DMS153 treated with DMSO at 0.1 percent for 48 hours (cell line): ENCODE measurements at regions not wholly inside any gene's neighbourhood (a gene's known extent, or its start where the extent isn't known, plus 50 kb on each side); places are given as distances from the start of the nearest gene placed in this dataset.
"Not testable (repeated sequence)": the region's sequence is repeated elsewhere in the genome, so short reads cannot be mapped to it uniquely, and the experiment has no call there.

ENCODE experiments used
- DNase-seq: peaks from one replicate; lab custom pipeline; 2025; ENCODE audit not compliant: unreplicated experiment; lab: John Stamatoyannopoulos, UW

DNA sequence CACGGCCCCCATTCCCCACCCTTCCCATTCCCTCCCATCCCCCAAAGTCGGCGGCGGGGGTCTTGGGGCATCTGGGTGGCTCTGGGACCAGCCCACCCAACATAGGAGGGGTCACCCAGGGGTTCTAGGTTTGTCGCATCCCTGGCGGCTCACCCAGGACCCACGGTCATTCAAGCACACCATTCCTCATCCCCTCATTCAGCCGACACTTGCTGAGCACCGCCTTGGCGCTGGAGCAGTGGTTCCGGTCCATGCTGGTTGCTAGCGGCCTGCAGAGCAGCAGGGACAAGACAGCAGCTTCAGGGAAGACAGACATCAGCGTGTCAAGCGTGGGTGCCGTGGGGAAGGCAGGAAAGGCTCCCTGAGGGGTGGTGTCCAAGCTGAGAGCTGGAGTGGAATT lies 50.5 kb upstream of the OTOS start:
- no peak for DNase-seq

DNA sequence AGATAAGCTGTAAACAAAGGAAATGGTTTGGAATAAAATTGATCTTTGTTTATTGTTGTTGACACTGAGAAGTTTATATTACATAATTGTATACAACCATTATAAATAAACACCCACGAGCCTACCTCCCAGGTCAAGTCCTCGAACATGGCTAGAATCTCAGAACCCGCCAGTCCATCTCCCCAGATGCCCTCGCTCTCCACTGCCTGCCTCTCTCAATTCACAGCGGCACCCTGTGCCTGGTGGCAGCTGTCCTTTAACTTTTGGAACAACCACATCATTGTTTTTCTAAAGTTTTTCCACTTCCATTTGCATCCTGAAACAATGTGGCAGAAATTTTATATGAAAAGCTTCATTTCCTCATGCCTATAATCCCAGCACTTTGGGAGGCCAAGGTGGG lies 52.2 kb upstream of the OTOS start:
- no peak for DNase-seq

DNA sequence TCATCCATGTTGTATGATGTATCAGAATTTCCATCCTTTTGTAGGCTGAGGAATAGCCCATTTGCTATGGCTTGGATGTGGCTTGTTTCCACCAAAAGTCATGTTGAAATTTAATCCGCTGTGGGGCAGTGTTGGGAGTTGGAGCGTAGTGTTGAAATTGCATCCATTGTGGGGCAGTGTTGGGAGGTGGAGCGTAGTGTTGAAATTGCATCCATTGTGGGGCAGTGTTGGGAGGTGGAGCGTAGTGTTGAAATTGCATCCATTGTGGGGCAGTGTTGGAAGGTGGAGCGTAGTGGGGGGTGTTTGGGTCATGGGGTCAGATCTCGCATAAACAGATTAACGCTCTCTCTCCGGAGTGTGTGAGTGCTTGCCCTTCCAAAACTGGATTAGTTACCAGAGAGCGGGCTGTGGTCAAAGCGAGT lies 53.9 kb upstream of the OTOS start:
- not testable (repeated sequence) for DNase-seq

DNA sequence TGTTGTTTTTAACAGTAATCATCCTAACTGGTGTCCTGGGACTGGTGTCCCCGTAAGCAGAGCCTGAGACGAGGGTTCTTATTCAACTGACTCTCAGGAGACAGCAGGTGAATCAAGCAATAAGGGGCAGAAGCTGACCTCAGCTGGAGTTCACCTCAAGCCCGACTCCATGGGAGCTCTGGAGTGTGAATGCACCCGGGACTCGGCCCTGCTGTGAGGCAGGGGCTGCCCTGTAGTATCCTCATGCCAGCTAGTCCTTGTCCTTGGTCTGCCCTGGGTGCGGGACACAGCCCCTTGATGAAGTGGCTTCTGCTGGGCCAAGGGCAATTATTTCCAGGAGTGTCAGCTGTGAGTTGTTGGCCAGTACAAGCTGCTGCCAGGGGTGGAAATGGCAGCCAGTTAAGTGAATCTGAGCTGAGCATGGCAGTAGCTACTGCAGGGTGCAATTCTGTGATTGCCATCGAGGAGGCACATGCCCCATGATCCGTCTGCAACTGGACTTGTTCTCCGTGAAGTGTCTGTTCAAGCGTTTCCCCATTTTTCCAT lies 54.9 kb upstream of the OTOS start:
- DNase-seq = no peak

DNA sequence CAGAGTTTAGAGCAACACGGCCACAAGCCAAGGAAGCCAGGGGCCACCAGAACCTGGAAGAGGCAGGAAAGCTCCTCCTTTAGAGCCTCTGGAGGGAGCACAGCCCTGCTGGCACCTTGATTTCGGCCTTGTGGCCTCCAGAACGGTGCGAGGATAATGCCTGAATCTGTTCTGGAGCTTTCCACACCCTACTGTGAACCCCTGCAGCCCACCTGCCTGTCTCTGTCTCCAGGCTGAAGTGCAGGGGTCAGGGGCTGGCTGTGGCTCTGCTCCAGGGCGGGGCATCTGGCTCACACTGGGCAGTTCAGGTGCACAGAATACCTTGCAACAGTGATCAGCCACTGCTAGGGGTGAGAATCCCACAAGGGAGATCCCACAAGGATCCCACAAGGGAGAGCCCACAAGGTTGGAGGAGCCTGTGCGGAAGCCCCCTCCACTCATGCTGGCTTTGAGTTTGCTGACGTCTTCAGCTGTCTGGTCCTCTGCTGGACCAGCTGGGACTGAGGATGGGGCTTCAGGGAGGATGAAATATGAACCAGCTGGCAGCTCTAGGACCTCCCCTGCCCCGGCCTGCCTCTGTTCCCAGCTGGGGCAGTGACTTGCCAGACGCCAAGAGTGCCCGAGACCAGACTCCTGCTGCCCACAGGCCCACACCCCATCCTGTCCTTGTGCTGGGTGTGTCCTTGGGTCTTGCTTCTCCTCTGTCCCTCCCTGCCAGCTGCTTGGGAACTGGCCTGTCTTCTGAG lies 56.4 kb upstream of the OTOS start:
- DNase-seq = no peak

DNA sequence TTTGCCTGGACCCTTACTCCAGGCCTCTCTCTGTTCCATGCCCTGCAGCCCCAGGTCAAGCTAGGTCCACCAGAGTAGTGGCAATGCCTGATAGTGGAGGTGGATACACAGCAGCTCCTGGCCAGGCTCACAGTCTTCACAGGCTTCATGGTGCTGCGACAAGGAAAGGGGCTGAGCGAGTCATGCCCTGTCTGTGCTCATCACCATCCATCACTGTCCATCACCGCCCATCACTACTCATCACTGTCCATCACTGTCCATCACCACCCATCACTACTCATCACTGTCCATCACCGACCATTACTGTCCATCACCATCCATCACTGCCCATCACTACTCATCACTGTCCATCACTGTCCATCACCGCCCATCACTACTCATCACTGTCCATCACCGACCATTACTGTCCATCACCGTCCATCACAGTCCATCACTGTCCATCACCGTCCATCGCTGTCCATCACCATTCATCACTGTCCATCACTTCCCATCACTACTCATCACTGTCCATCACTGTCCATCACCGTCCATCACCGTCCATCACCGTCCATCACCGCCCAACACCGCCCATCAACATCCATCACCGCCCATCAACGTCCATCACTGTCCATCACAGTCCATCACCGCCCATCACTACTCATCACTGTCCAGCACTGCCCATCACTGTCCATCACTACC lies 57.1 kb upstream of the OTOS start:
- no peak for DNase-seq

DNA sequence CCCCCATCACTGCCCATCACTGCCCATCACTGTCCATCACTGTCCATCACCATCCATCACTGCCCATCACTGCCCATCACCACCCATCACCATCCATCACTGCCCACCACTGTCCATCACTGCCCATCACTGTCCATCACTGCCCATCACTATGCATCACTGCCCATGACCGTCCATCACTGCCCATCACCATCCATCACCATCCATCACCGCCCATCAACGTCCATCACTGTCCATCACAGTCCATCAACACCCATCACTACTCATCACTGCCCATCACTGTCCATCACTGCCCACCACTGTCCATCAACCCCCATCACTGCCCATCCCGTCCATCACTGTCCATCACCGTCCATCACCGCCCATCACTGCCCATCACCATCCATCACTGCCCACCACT lies 57.8 kb upstream of the OTOS start:
- DNase-seq = no peak

DNA sequence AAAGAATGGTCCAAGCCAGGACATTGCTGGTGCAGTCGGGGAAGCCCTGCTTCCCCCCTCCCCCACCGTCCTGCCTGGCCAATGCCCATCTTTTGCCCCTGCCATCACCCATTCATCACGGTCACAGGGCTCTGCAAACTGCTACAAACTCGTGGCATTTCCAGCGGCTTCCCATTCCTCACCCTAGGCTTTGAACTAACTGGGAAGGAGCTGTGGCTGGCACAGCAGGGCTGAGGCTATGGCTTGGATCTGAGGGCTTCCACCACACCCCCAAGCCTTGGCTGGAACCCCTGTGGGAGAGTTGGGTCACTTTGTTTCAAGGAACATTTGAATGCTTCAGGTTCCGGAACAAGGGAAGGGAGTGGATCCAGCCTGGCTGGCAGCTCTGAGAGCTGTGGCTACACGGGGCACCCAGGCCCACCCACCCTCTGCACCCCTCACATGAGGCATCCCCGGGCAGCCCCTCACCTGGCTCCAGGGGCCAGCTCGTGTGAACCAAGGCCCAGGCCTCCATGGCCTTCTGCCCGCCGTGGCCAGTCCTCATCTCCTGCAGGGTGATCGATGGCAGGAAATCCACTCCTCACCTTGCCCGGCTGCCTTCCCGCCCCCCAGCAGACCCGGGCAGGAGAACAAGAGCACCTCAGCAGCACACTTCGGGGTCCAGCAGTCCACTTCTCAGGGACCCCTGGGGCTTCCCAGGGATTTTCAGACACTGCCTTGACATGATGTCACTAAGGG lies 58.8 kb upstream of the OTOS start:
- no peak for DNase-seq

DNA sequence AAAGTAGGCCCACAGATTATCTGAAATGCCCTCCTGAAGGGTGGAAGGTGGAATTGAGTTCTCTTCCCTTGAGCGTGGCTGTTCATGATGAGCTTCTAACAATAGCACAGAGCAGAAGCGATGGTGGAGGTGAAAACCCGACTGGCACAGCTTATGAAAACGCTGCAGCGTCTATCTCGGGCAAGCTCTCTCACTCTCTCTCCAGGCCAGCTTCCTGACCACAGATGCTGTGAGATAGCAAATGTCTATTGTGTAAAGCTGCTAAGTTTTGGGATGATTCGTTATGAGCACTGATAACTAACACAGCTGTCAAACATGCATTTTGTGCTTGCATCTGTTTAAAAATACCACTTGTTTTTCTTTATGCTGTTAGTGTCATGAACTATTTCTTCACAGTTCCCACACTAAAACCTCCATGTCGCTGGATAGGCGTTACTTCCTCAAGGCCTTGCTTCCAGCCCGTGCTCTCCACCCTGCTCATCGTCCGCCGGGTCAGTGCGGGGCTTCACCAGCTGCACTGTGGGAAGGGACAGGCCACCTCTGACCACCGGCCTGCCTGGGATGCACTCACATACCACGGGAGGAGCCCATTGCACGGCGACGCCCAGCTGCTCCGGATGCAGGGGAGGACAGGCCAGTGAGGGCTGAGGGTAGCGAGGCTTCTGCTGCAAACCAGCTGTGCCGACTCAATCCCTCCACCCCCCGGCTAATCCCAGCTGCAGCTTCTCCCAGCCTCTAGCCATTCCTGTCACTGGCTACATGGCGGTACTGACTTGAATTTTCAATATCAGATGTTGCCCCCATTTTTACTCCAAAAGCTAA lies 60.0 kb upstream of the OTOS start:
- no peak for DNase-seq

DNA sequence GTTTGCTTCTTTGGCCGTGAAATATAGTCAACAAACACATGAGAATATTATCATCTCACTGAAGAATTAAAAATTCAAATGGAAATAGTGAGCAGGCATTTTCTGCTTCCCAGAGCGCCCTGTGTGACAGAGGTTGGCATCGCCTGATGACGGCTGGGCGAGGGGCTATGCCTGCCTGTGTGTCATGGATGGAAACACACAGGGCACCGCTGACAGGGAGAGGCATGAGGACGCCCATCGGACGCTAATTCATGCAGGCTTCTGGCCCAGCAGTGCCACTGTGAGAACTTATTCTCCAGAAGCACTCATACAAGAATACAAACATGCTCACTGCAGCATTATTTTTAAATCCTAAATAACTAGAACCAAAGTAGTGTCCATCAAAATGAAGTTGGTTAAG lies 61.4 kb upstream of the OTOS start:
- no peak for DNase-seq

DNA sequence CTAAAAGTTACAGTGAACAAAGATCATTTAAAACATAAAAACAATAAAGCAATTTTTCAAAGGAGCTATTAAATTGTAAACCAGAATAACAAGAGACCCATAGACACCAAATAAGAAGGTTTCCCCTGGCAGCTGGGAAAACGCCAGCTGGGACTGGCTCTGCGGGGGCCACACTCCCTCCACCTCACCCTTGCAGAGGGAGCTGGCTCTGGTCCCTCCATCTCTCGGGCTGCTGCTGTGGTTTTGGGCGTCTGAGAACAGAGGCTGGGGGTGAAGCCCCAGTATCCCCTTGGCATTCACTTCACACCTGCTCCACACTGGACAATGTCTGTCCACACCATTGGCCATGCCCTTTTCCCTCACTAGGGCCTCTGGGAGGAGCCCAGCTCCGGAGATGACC lies 62.1 kb upstream of the OTOS start:
- DNase-seq = no peak

DNA sequence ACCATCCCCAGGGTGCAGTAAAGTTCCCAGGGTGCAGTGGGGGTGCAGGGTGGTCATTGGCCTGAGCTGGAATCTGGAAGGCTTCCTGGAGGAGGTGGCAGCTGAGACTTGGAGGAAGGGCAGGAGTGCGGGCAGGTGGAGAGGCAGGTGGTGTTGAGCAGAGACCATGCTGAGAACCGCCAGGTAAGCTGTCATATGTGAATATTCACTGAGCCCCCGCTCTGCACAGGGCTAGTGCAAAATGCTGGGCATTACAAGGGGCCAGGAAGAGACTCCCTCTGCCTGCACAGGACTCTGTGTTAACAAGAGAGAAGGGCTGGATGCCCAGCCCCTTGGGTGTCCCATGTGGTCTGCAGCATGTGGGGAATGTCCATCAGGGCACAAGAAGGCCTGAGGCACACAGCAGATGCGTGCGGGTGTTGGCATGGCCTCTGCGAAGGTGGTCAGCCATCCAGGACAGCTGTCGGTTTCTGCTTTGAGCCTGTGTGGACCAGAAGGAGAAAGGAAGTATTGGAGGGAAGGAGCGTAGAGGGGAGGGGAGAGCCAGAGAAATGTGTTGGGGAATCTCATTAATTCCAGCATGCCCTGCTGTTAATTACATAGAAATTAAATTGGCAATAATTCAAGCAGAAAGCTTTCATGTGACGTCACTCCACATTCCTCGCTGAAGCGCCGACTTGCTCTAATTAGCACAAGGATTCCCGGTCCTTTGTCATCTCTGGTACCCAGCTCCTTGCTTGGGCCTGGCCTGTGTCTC lies 62.8 kb upstream of the OTOS start:
- DNase-seq = no peak

DNA sequence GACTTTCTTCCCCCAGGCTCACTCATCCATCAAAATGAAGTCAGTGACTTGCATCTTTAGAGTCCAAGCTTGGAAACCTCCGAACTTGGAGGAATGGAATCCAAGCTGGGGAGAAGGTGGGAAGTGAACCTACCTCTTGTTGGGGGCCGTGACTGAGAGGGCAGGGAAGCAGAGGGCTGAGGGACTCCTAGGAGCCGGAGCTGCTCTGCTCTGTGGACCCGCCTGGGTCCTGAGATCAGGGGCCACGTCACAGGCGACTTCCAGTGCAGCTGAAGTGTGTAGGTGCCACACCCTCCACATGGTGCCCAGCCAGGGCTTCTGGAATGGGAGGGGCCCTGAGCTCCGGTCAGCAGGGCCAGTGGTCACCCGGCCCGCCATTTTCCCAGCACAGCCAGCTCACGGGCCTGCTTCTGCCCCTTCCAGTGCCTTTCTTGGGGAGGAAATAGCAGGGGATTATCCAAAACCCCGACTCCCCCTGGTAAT lies 63.4 kb upstream of the OTOS start:
- no peak for DNase-seq

DNA sequence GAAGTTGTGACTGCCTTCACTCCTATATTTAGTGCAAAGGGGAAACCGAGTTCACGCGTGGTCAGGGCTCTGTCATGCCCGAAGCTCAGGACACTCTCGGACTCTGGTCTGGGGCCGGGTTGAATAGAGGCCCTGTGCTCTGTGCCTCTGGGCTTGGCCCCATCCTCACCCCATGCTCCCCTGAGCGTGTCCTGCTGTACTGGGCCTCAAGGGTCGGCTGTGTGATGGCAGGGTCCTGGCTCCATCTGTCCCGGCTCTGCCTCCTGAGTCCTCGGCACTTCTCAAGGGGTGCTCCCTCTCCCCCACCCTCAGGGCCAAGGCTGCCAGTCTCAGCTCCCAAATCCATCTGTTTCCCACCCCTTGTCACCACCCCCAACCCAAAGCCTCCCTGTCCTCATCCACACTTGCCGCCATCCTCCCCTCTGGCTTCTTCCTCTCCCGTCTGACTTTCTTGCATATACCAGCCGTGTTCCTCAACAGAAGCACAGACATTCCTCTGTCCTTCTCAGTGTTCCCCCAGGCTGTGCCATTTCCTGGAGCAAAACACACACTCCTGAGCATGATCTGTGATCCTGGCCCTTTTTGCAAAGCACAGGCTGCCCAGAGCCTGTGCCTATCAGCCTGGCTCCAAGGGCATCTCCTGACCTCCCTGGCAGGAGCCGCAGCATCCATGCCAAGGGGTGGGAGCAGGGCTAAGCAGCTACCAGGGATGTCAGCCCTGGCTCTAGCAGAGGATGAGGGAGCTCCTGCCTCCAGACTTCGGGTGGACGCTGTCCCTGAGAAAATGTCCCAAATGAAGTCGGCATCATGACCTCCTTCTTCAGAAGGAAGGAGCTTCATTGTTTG lies 64.2 kb upstream of the OTOS start:
- DNase-seq = no peak

DNA sequence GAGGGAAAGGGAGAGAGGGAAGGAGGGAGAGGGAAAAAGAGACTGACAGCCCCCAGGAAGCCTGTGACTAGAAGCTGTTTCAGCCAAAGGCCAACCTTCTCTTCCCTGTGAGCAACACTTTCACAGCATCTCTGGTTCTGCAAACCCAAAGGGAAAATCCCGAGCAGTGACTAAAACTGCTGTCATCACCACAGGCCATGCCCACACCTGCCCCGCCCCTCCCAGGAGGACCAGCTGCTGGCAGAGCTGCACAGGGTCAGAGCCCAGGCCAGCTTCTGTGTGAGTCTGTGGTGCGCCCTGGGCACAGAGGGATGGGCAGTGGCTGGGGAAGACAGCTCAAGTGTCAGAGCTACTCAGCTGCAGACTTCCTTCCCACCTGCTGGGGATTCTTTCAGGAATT lies 64.9 kb upstream of the OTOS start:
- DNase-seq = no peak

DNA sequence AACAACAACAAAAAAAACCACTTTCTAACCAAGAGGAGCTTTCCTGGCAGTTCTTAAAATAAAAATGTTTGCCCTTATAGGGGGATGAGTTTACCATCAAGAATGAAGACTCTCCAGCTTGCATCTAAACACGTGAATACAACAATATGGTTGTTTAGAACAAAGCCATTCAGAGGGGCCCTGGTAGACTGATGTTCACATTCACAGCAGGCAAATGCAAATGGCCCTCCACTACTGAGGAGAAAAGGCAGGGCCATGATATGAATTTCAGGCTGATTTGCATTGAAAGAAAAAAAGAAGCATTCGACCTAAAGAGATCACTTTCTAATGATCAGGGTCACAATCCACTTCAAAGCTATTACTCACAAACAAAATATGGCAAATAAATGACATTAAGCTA lies 65.3 kb upstream of the OTOS start:
- DNase-seq = no peak

DNA sequence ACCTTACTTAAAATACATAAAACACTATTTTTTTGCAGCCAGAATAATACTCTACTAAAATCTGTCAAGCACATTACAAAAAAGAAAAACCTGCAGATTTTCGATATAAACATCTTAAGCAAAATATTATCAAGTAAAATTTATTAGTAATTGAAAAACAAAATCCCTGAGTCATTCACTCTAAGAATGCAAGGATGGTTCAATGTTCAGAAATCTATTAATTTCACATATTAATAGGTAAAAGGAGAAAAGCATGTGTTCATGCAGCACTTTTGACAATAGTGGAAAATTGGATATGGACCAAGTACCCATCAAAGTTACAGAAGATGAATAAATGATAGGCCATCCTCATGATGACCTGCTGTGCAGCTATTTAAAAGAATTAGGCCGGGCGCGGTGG lies 66.2 kb upstream of the OTOS start:
- DNase-seq = no peak

DNA sequence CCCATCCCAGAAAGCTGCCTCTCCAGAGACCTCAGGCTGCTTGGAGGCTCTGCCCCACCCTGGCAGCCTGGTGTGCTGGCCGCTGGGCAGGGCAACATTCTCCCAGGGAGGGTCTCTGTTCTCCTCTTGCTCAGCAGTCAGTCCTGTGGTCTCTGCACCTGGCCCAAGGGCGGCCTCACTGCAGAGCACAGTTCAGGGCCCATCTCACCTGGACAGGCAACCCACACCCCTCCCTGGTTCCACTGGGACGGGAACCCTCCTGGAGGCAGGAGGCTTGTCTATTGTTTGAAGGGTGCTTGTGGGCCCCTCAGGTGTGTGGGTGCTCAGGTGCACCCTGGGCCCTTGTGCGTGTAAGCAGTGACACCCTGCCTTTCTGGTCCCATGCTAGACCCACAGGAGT lies 67.2 kb upstream of the OTOS start:
- no peak for DNase-seq

DNA sequence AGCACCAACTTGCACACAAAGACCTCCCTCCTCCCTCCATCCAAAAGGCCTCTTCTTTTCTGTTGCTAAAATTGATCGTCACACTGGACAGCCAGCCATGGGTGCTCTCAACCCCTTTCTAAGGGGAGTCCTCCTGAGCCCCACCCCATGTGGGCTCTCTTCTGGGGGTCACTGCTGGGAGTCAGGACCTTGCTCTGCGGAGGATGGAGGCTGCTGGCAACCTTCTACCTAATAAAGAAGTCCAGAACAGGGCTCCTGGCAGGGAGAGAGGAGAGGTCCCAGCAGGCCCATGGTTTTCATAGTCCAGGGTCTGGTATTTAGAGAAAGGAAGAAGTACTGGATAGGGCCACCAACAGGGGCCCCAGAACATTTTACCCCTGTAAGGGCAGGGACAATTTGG lies 67.6 kb upstream of the OTOS start:
- DNase-seq = no peak
